PFSK-1 (cell line): ENCODE measurements at regions not wholly inside any gene's neighbourhood (a gene's known extent, or its start where the extent isn't known, plus 50 kb on each side); places are given as distances from the start of the nearest gene placed in this dataset.

Experiments used
- POLR2AphosphoS5 ChIP-seq: IDR thresholded peaks from 2 replicates; pipeline ENCODE4 v1.6.1; 2012; ENCODE audit warnings: low read depth, mild to moderate bottlenecking, control low read depth, low read length, moderate library complexity
- REST ChIP-seq, 2 experiments: IDR thresholded peaks; 2 replicates each; pipeline versions ENCODE4 v1.6.1 to v1.8.0; 2011 to 2012; ENCODE audit warnings: low read depth in 2 of 2, low read length in 2 of 2, control low read depth in 1 of 2, inconsistent platforms in 1 of 2, mild to moderate bottlenecking in 1 of 2, moderate library complexity in 1 of 2; ENCODE audit not compliant: insufficient read depth in 1 of 2
- SIN3A ChIP-seq: IDR thresholded peaks from 2 replicates; pipeline ENCODE4 v1.6.1; 2012; ENCODE audit warnings: mild to moderate bottlenecking, low read length, moderate library complexity, borderline replicate concordance; ENCODE audit not compliant: insufficient read depth

GRCh38 chr13:63896321-63896720 lies 2480.7 kb upstream of the PCDH20 start:
- TF ChIP-seq POLR2AphosphoS5: no peak
- TF ChIP-seq REST (IDR thresholded peaks at IDR 0.05; ENCODE audit: insufficient read depth in 1 of 2, low read depth in 2 of 2, low read length in 2 of 2): no peak
- TF ChIP-seq SIN3A: no peak
